ENCODE measurements at regions not wholly inside any gene's neighbourhood (a gene's known extent, or its start where the extent isn't known, plus 50 kb on each side); places are given as distances from the start of the nearest gene placed in this dataset.

DNA sequence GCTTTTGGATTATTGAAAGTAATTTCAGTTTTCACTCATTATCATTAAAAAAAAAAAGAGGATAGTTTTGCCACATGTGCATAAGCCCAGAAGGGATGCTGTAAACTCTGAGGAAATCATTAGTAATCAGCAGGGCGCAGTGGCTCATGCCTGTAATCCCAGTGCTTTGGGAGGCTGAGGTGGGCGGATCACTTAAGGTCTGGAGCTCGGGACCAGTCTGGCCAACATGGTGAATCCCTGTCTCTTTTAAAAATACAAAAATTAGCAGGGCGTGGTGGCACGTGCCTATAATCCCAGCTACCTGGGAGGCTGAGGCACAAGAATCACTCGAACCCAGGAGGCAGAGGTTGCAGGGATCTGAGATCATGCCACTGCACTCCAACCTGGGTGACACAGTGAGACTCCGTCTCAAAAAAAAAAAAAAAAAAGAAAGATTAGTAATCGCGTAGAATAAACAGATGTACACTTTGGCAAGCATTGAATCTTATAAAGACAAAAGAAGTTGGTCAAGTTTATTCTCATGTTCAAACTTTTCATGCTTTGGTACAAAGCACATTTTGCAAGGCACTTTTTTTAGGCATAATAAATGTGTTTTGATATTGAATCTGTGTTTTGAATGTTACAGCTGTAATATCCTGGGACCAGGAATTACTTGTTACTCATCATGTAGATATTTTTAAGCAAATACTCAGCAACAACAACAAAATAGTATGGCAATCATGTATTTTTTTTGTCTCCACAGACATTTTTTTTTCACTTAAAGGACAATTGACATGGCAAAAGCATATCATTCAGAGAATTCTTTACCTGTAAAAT lies 93.2 kb upstream of the AGTR1 start:
- no peak for TF ChIP-seq POLR2A (IDR thresholded peaks at IDR 0.05; ENCODE audit: low read depth)
- TF ChIP-seq, protein P1, sequence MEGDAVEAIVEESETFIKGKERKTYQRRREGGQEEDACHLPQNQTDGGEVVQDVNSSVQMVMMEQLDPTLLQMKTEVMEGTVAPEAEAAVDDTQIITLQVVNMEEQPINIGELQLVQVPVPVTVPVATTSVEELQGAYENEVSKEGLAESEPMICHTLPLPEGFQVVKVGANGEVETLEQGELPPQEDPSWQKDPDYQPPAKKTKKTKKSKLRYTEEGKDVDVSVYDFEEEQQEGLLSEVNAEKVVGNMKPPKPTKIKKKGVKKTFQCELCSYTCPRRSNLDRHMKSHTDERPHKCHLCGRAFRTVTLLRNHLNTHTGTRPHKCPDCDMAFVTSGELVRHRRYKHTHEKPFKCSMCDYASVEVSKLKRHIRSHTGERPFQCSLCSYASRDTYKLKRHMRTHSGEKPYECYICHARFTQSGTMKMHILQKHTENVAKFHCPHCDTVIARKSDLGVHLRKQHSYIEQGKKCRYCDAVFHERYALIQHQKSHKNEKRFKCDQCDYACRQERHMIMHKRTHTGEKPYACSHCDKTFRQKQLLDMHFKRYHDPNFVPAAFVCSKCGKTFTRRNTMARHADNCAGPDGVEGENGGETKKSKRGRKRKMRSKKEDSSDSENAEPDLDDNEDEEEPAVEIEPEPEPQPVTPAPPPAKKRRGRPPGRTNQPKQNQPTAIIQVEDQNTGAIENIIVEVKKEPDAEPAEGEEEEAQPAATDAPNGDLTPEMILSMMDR (IDR thresholded peaks at IDR 0.05) = no peak
